Posterior cingulate gyrus (tissue), 11 donors: ENCODE measurements at regions not wholly inside any gene's neighbourhood (a gene's known extent, or its start where the extent isn't known, plus 50 kb on each side); places are given as distances from the start of the nearest gene placed in this dataset.
"Not testable (repeated sequence)": the region's sequence is repeated elsewhere in the genome, so short reads cannot be mapped to it uniquely, and the experiment has no call there.

Source experiments
- DNase-seq, 10 donors: peaks; one replicate each; pipeline versions ENCODE4 v3.0.0 to v3.0.0-alpha.2; 2020 to 2021; ENCODE audit warnings: mixed read lengths in 3 of 10
- intact Hi-C: fragments of 100-400 bp; cut with DNase I; formaldehyde crosslinking; loops from one replicate; pipeline ENCODE4 v1.15.1; 2023

DNA sequence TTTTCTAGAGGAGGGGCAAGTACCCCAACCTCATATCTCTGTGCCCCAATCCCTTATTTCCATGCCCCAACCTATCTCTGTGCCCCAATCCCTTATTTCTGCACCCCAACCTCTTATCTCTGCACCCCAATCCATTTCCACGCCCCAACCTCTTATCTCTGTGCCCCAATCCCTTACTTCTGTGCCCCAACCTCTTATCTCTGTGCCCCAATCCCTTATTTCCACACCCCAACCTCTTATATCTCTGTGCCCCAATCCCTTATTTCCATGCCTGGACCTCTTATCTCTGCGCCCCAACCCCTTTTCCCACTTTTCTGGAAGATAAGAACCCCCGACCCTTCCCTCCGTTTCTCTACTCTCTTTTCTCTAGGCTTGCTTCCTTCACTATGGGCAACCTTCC, 199.0 kb downstream of the JRKL start:
- intact Hi-C loops, DNase-seq: not testable (repeated sequence)

DNA sequence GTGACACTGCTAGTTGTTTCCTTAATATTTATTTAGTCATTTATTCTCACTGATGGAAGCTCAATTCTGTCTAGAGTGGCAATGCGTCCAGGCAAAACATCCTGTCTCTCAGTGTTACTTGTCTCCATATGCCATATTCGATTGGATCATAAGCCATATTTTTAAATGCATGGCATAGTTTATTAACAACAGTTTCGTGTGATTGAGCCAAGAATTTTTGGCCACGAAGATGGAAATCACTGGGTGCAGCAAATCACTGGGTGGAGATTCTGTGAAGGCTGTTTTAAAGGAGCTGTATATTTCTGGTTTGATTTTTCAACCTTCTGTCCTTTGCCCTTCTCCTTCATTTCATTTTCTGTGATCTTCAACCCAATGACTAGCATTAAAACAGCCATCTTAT, 205.2 kb downstream of the JRKL start:
- intact Hi-C loops: no loop called here
- DNase-seq: no peak

DNA sequence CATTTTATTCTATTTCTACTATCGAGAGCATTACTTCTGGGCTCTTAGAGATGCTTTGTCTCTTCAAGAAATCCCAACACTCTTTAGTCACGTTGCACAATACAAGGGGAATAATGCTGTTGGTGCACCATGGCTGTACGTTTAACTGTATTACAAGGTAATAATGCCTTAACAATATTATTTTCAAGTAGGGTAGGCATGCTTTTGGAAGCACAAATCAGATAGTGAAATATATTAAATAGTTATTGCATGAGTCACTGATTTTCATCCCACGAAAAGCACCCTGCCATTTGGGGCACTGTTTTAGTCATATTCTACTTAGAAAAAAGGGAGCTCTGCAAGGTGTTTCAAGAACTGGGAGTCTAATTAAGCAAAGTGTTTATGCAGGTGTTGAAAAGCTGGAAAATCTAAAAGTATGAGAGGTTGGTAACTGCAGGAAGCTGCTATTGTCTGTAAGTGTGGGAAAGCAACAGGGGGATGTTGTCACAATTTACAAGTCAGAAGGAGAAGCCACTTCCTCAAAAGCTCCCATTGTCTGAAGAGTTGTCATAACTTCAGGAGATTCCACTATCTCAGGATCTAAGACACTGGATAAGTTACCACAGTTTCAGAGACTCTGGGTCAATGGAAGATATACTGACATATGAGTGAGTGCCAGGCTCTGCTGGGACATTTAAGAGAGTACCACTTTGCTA, 218.2 kb downstream of the JRKL start:
- intact Hi-C loops: no loop called here
- no peak for DNase-seq

DNA sequence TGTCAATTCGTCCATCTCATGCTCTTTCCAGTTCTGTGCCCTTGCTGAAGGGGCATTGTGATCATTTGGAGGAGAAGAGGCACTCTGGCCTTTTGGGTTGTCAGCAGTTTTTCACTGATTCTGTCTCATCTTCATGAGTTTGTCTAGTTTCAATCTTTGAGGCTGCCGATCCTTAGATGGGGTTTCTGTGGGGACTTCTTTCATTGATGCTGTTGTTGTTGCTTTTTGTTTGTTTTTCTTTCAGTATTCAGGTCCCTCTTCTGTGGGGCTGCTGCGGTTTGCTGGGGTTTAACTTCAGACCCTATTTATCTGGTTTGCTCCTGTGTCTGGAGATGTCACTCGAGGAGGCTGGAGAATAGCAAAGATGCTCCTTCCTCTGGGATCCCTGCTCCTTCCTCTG, 224.3 kb downstream of the JRKL start:
- DNase-seq: no peak
- intact Hi-C loops: no loop called here

GRCh38 chr11:96614846-96615245, 225.0 kb downstream of the JRKL start:
- DNase-seq: no peak
- intact Hi-C loops: no loop called here

DNA sequence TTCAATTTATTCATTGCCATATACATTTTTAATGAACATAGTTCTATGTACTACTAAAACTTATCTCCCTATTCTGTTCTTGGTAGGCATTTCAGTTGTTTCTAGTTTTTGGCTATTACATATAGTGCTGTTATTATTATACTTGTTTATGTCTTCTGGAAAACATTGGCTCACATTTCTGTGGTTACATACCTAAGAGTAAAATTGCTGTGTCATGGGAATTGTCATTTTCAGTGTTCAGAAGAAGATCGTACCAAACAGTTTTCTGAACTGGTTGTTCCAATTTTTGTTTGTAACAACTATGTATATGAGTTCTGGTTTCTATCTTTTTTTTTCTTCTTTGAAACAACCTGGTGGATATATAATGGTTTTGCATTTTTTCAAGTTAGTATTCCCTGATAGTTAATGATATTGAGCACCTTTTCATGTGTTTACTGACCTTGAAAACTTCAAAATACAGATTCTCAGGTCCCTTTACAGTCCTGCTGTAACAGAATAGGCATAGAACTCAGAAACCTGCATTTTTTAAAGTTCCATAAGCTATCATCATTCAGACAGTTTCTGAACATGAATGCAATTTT, 230.7 kb downstream of the JRKL start:
- DNase-seq: no peak
- intact Hi-C loops: no loop called here

DNA sequence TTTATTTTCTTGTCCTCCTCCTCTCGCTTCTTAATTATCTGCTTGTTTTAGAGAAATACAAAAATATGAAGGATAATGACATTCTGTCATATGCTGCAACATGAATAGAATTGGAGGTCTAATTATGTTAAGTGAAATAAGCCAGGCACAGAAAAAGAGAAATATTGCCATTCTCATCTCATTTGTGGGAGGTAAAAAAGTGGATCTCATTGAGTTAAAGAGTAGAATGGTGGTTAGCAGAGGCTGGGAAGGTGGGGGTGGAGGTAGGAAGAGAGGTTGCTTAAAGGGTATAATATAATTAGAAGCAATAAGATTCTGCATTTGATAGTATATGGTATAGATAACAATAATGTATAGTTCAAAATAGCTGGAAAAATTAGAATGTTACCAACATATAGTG, 231.3 kb downstream of the JRKL start:
- DNase-seq: no peak
- intact Hi-C loops: no loop called here

GRCh38 chr11:96622026-96622634, 232.3 kb downstream of the JRKL start:
- intact Hi-C loops: no loop called here
- DNase-seq: no peak

- DNase-seq: no peak
- intact Hi-C loops: no loop called here
Observed at GRCh38 chr11:96624126-96624525, 234.3 kb downstream of the JRKL start.

GRCh38 chr11:96627376-96627775, 237.6 kb downstream of the JRKL start:
- intact Hi-C loops: no loop called here
- no peak for DNase-seq

DNA sequence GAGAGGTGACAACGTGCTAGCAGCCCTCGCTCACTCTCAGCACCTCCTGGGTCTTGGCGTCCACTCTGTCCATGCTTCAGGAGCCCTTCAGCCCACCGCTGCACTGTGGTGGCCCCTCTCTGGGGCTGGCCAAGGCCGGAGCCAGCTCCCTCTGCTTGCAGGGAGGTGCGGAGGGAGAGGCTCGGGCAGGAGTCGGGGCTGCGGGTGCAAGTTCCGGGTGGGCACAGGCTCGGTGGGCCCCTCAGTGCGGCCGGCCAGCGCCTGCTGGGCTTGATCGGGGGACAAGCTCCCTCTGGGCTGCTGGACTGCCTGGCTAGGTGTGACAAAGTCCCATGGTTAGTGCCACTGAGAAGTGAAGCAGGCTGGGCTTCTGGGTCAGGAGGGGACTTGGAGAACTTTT, 245.8 kb downstream of the JRKL start:
- peak in 1 of 10 donors; percentile 42 for DNase-seq
- intact Hi-C loops: no loop called here

DNA sequence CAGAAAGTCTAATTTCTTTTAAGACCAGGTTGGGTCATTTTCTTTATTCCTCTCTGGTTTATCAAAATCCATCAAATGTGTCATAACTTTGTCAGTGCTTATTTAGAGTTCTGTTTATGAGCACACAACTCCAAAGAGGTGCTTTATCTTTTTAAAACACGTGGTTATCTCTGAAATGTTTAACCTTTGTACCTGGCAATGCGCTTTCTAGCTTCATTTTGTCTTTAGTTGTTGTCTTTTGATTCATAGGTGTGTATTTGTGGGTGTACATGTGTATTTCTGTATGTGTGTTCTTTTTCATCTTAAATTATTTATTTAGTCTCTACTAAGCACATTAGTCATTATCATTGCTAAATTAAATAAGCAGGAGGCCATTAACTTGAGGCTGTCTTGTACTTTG, 251.4 kb downstream of the JRKL start:
- intact Hi-C loops: no loop called here
- DNase-seq: no peak

DNA sequence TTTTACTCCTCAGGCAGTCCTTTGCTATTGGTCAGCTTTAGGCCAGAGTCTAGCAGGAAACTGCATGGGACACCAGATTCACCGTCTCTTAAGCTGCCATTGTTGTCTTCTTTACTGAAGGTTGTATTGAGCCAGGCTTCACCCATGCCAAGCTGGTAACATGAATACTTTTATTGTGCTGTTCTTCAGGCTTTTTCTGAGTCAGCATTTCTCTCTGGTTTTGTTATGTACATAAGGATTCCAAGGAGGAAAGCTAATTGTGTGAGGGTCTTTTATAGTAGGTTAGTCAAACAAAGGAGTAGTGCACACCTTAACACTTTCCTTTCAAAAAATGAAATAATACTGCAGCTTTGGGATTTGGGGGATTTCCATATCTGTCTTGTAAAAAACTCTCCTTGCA, 252.8 kb downstream of the JRKL start:
- intact Hi-C loops: no loop called here
- DNase-seq: no peak

- intact Hi-C loops: no loop called here
Observed at GRCh38 chr11:96643173-96643572, 253.4 kb downstream of the JRKL start.

DNA sequence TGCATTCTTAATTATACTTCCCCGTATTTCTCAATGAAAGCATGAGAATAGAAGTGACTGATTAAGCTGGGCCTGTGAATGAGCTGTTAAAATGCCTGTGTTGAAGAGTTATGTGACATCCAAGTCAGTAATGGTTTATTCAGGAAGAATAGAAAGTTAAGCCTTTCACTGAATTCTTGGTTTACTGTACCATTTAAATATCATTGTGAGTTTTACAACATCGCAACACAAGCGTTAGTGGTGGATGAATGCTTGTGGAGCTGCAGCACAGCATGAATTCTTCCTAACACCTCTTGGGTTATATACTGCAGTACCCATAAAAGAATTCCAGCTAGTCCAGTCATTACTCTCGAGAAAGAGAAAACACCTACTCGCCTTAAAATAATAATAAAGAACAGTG, 257.8 kb downstream of the JRKL start:
- intact Hi-C loops: no loop called here

More at GRCh38 chr11:96643173-96643572, 253.4 kb downstream of the JRKL start:
- DNase-seq: no peak

GRCh38 chr11:96648991-96649390, 259.2 kb downstream of the JRKL start:
- DNase-seq: no peak
- intact Hi-C loops: no loop called here

More for the DNA sequence above, 257.8 kb downstream of the JRKL start:
- no peak for DNase-seq

- DNase-seq: no peak
- intact Hi-C loops: no loop called here
Observed at GRCh38 chr11:96652516-96652915, 262.7 kb downstream of the JRKL start.

DNA sequence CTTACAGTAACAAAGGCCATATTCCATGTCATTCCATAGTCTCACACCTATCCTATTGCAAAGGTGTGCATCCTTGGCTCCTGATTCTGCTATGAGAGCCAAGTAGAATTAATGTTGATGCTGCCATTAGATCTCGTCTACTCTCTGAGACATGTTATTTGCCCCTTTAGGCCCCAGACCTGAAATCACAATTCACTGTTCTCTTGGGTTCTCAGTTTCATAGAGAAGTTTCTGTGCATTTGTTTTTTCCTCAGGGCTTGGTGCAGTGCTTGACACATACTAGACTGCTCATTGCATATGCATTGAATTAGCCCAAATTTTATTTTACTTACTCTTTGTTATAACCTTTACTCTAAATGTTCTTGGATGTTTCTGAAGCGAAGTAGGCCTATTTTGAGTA, 265.7 kb downstream of the JRKL start:
- intact Hi-C loops: no loop called here
- DNase-seq: no peak

GRCh38 chr11:96658436-96658835, 268.6 kb downstream of the JRKL start:
- intact Hi-C loops: no loop called here
- DNase-seq: no peak

- DNase-seq: no peak
- intact Hi-C loops: no loop called here
Observed at GRCh38 chr11:96664110-96664509, 274.3 kb downstream of the JRKL start.

GRCh38 chr11:96680211-96681018, 290.6 kb downstream of the JRKL start:
- no peak for DNase-seq
- intact Hi-C loops: no loop called here
